Ramos (cell line): ENCODE measurements at regions not wholly inside any gene's neighbourhood (a gene's known extent, or its start where the extent isn't known, plus 50 kb on each side); places are given as distances from the start of the nearest gene placed in this dataset.

Experiments
- in situ Hi-C: fragments of 300-500 bp; cut with MboI; formaldehyde crosslinking; loops from one replicate; pipeline ENCODE4 v1.14.3; 2022; ENCODE audit warnings: low sequenced_read_pairs; ENCODE audit not compliant: unreplicated experiment

DNA sequence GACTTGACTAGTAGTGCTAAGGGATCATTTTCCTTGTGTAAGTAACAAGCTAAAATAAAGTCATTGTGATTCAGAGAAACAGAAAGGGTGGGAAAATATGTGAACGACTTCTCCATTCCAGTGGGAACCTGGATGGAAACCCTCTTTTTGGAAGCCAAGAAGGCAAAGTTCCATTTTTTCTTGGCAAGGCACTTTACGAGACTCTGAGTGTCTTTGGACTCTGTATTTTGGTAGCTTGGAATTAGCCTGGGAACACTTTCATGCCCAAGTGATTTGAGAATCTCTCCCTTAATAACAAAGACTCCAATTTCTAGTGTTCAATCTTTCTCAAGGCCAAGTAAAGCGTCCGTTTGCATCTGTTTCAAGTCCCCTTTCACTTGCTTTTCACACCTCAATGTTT is 100.5 kb upstream of the SASH1 start:
- in situ Hi-C loops = no loop called here

DNA sequence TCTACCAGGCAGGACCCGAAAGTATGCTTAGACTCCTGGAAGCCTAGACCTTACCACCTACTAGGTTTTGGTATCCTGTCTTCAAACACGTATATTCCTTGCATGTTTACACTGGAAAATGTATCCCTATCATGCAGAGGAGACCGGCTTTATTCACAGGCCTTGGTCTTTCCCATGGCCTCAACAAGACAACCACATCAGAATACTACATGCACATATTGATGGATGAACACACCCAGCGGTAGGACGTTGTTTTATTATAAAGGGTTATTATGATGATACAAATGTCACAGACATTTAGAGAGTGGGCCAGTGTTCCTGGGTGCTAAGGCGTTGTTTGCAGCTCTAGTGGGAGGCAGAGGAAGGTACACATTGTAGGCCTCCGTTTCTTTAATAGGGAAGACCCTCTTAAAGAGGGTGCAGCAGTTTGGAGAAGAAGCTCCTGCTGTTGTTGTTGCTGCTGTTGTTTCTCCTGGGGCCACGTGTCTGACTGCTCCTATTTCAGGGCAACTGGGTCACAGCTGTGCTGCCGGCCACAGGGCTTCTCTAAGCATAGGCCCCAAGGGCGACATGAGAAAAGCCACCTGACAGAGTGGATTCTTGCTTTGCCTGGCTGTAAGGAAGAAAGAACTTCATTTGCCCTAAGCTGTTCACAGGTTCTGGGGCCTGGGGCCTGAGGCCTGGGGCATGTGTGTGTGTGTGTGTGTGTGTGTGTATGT is 98.3 kb upstream of the SASH1 start:
- in situ Hi-C loops = no loop called here

DNA sequence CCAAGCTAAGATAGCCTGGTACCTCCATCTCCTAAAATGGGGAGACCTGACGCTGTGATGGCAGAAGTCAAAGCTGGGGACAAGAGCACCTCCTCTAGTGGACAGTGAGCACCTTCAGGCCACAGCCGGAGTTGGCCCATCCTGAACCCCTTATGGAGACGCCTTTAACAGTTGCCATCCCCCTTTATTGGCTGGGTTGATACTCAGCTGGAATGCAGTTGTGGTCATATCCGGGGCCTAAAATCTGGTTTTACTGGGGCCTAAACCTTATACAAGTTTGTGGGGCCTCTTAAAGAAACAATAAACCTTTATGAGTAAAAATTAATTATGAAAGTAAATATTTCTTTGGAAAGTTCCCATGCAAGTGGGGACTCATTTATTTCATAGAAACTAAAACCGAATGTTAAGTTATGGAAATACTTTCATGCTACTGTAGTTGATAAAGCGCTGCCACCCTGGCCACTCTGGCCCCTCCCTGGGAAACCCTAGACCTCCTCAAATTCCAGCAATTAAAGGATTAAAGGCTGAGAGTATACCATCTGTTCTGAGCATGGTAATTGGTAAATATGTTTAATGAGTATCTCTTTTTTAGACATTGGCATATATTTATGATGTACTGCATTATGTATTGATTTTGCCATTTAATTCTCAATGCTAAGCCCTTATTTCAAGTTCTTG is 95.1 kb upstream of the SASH1 start:
- in situ Hi-C loops = no loop called here

DNA sequence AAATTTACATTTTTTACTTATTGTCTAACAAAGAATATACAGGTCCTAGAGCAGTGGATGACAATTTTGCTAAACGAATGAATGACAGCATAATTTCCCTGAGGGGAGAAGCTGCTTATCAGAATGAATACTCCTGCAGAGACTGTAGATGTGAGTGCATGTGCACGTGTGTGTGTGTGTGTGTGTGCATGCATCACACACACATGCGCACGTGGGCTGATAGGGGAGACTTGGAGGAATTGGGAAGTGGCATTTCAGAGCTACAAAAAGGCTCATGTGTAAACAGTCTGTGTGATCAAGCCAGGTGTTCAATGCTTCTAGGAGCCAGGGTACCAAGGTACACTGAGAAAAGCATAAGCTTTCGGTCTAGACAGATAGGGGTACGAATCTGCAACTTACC is 93.5 kb upstream of the SASH1 start:
- in situ Hi-C loops = no loop called here

DNA sequence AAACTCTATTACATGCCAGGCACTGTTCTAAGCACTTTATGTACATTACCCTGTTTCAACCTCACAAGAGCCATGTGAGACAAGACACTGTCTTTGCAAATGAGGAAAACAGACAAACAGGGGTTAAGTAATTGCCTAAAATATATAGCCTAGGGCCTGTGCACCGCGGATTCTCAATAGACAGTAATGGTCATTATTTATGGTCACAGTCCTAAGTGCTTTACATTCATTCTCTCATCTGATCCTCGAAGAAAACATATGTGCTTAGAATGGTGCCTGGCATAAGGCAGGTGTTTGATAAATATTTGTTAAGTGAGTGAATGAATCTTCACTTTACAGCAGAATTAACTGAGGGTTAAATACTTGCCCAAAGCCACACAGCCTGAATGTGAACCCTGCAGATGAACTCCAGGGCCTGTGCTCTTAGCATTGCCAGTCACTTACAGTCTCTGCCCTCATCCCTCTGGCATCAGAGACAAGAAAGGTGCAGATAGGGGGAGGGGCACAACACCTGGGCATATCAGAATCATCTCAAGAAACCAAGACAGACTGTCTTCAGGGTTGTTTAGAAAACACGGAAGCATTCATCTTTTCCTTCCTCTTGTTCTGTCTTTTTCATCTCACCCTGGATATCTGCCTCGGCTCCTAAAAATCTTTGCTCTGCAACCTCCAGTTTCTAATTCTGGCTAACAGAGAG is 92.8 kb upstream of the SASH1 start:
- in situ Hi-C loops = no loop called here

DNA sequence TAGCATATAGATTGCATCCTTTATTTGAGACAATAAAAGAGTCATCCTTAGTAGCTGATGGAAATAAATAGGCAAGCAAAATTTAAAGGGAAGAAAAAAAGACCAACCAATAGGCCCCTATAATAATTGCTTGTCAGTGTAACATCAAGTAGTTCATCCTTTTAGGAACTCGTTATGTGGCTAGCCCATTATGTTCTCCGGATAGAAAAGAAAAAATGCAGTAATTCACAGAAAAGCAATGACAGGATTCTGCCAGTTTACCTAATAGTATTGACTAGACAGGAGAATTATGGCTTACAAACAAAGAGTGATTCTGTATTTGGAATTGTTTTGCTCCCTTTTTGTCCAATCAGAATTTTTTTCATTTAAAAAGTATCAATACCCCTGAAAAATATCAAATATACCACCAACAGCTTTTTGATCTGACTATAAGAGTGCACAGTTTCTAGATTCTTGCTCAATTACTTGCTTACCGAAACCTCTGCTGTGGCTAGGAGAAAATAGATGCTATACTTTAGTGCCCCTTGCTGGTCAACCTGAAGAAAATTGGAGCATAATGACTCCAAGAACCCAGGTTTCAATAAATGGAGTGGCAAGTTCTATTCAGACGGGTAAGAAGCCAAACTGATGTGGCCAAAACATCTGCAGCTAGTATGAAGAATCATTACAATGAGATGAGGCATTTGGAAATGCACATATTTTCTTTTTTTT is 91.5 kb upstream of the SASH1 start:
- in situ Hi-C loops = no loop called here

DNA sequence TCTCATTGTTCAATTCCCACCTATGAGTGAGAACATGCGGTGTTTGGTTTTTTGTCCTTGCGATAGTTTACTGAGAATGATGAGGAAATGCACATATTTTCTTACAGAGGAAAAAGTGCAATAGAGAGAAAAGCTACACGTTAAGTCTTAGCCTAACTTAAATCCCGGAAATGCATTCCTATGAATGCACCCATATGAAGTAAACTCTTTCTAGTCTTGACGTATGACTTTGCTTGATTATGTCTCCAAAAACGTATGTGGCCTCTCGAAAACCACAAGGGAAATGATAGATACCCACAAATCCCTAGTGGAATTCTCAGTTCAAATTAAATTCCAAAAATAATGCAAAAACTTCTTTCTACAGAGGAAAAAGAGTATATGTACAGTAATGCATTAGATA is 90.7 kb upstream of the SASH1 start:
- in situ Hi-C loops = no loop called here

DNA sequence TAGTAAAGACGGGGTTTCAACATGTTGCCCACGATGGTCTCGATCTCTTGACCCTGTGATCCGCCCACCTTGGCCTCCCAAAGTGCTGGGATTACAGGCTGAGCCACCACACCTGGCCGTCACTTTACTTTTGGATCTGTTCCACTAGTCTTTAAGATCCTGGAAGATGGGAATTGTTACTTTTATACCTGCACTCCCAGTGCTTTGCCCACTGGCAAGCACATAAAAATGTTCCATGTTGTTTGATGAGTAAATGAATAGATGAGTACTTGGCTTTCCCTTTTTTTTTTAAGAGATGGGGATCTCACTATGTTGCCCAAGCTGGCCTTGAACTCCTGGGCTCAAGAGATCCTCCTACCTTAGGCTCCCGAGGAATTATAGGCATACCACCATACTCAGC is 84.8 kb upstream of the SASH1 start:
- in situ Hi-C loops = no loop called here

DNA sequence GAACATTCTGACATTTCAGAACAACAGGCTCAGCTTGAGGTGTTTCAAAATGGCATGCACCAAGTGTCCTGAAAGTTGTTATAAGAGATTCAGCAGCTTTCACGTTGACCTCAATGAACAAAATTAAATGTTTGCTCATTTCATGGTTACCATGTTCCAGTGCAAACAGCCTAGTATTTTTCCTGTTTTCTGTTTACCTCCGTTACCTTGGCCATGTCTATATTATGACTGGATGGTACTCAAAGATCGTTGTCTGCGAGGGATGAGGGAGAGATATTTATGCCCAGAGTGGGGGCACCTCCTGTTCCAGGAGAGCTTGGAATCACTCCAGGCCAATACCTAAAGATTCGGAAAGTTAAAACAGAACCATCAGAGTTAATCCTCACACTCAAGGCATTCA is 83.8 kb upstream of the SASH1 start:
- in situ Hi-C loops = no loop called here

DNA sequence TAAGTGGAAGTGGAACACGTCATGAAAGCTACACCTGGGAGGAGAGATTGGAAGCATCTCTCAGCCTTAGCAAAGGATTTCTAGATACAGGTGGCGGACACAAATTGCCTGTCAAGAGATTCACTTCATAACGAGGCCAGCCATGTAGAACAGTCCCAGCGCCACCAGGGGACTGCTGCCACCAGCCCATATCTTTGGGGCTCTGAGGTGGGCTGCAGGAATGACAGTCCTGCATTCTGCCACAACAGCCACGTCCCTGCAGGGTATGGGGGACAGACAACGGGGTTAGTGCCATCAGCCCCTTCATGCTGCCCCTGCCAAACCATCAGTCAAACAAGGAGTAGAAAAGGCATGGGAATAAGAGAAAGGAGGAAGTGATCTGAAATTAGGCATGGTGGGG is 81.2 kb upstream of the SASH1 start:
- in situ Hi-C loops = no loop called here

DNA sequence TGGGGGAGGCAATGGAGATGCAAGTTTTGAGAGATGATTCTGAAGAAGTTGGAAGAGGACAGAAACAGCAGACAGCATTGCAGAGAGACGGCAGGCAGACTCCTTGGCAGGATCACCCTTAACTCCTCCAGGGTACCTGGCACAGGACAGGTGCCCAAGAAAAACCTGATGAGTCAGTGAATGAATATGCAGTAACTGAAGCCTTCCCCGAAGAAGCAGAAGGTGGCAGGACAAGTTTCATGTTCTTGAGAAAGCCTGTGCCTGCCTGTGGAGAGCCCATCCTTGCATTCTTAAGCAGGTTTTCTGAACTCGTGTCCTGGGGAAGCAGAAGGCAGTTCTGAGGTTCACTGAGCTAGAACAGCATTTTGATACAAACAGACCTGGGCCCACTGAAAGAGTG is 79.6 kb upstream of the SASH1 start:
- in situ Hi-C loops = no loop called here

DNA sequence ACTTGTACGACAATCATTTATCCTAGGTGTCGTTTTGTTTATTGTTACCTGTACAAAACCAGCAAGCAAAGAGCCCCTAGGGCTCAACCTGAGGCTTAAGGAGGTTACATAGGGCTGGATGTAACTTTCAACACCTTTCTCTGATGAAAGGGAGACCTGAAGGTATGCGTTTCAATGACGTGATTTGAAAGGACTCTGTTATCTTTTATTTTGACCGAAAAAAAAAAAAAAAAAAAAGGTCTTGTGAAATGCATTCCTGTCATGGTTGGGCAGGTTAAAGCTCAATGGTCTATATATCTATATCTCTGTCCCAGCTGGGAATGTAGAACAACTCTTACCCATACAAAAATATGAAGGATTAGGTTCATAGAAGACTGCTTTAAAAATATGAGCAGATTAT is 78.7 kb upstream of the SASH1 start:
- in situ Hi-C loops = no loop called here

DNA sequence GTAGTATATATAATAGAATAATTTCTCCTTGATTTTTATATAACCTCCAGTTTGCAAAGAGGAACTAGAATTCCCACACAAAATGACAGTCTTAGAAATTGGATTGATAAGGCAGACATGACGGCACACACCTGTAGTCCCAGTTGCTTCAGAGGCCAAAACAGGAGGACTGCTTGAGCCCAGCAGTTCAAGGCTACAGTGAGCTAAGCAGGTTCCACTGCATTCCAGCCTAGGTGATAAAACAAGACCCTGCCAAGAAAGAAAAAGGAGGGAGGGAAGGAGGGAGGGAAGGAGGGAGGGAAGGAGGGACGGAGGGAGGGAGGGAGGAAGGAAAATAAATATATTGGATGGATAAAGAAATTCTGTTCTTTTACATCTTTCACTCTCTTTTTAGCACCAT is 77.6 kb upstream of the SASH1 start:
- in situ Hi-C loops = no loop called here

DNA sequence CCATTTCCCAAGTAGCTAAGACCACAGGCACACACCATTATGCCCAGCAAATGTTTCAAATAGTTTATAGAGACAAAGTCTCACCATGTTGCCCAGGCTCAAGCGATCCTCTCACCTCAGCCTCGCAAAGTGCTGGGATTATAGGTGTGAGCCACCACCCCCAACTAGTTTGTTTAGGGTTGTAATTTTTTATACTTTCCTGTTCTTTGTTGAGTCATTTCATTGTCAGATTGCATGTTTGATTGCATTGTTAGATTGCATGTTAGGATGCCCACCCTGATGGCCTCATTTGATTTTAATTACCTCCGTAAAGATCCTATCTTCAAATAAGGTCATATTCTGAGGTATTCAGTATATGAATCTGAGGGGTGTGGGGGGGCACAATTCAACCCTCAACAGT is 73.3 kb upstream of the SASH1 start:
- in situ Hi-C loops = no loop called here

DNA sequence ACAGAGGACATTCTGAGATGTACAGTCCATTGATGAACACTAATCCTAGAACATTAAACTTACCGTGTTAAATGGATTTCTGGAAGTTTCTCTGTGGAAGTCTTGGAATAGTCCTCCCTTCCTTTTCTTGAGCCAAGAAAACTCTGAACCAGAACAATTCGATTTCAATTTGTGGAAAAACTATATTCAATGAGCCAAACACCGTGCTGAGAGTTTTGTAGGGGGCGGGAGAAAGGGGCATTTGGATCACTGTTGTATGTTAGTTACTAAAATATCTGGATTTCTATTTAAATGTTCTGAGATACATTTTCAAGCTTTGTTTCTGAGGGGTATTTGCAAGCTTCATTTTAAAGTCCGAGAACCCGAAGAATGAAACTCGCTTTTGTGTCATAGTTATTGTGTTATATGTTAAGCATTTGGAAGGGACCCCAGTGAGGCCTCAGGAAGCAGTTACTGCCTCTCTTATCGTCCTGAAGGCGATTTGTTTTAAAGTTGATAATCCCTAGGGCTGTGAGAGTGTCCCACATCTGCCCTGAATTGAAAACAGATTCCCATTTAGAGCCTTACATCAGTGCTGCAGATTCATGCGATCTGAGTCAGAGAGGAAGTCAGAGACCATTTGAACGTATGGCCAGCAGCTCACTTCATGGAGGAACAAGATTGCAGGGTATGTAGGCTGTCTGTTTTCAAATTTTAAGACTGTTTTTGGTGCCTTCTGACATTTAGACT is 70.8 kb upstream of the SASH1 start:
- in situ Hi-C loops = no loop called here

DNA sequence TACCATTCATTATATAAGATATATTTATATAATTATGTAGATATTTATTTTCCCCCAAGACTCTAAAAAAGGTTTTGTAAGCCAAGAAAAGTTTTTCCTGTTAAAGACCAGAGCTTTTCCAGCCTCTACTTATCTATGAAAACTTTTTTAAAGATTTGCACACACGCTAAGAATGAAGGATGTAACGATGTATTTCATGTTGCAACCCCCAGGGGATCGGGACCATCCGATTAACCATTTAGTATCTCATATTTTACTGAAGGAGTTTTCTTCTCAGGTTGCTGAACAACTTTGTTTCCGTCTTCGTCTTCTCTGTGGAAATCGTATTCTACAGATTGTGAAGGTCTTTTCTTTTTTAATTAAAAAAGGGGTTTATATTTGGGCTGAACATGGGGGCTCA is 70.0 kb upstream of the SASH1 start:
- in situ Hi-C loops = no loop called here

DNA sequence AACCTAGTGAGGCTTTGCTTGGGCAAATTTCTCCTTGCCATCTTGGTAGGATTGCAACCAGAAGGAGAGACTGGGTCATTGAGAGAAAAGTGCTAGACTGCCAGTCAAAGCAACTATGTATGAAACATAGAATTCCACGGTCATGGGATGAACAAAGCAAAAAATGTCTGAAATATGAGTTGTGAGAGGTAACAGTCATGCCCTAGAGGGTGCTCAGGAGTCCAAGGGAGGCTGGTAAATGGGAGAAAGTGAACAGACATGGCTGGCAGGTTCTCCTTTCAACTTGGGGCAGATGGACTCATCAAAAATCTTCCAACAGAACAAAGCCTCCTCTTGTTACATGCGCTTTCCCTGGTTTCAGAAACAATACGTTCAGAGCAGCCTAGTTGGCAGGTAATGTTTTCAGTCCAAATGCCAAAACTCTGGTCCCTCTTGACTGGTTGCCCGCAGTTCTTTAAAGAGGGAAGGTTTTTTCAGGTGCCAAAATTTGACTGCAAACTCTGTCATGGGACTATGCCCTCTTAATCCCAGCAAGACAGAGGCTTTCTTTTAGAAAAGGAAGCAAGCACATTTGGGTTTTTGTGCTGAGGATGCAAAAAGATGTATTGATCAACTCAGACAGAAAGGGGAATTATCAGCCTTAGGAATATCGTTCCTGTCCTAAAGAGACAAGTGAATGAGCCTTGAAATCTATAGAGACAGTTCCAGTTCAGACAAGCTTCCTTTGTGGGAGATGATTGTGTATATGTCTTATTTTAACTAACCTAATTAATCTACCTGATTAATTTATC is 68.5 kb upstream of the SASH1 start:
- in situ Hi-C loops = no loop called here

DNA sequence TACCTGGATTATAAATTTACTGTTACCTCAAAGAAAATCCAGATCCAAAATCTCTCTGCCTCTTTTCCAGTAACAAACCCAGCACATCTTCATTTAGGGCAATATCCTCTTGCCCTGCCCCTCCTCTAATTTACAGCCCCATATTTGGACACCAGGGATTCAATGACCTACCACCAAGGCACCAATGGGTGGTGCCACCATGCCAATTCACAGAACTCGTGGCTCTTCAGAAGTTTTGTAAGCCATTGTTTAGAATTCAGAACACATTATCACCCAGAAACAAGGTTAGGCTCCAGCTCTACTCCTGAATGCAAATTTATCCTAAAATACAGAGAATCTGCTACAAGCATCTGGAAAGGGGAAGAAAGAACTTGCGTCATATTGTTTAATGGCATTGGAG is 67.8 kb upstream of the SASH1 start:
- in situ Hi-C loops = no loop called here

DNA sequence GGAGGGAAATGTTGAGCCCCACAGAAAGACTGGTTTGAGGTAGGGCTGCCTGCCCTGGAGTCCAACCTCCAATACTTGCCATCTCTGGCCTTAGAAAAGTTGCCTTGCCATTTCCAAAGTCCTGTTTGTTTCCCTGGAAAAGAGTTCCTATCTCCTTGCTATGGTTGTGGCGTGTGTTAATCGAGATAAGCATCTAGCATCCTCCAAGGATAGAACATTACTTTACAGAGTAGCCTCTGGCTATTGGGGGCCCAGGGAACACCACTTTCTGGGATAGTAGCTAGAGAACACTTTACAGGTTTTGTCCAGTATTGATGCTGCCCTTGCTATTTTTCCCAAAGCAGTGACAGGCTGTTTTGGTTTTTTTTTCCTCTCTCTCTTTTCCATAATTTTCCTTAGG is 57.4 kb upstream of the SASH1 start:
- in situ Hi-C loops = no loop called here

DNA sequence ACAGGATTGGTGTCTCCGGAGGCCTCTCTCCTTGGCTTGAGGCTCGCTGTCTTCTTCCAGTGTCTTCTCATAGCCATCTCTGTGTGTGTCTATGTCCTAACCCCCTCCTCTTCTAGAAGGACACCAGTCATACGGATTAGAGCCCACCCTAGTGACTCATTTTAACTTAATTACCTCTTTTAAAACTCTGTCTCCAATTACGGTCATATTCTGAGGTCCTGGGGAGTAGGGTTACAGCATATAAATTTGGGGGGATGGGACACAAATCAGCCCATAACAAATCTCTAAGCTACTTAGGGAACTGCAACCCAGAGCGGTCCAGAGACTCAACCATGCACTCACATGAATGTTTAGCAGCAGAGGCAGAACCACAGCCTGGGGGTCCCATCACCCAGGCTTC is 56.1 kb upstream of the SASH1 start:
- in situ Hi-C loops = no loop called here
